HL-60/S4 treated with retinoic acid at 250 ng/mL for 4 days and 3 days (cell line): ENCODE measurements at regions not wholly inside any gene's neighbourhood (a gene's known extent, or its start where the extent isn't known, plus 50 kb on each side); places are given as distances from the start of the nearest gene placed in this dataset.

ENCODE experiments used
- in situ Hi-C: fragments of 300-500 bp; cut with MboI; formaldehyde crosslinking; loops from 2 replicates; pipeline ENCODE4 v1.7.0; 2022; ENCODE audit warnings: low sequenced_read_pairs

- in situ Hi-C loops = no loop called here
Observed at GRCh38 chr2:21658907-21659477, 535.2 kb downstream of the TDRD15 start.

GRCh38 chr2:21664083-21664482 lies 540.3 kb downstream of the TDRD15 start:
- in situ Hi-C loops = no loop called here

GRCh38 chr2:21667638-21668037 lies 543.9 kb downstream of the TDRD15 start:
- in situ Hi-C loops = no loop called here

- in situ Hi-C loops = no loop called here
Observed at GRCh38 chr2:21668078-21668710, 544.4 kb downstream of the TDRD15 start.

- in situ Hi-C loops = no loop called here
Observed at GRCh38 chr2:21676041-21676440, 552.3 kb downstream of the TDRD15 start.

- in situ Hi-C loops = no loop called here
Observed at GRCh38 chr2:21676676-21677075, 552.9 kb downstream of the TDRD15 start.

- in situ Hi-C loops = no loop called here
Observed at GRCh38 chr2:21683838-21684237, 560.1 kb downstream of the TDRD15 start.

GRCh38 chr2:21687589-21687988 lies 563.8 kb downstream of the TDRD15 start:
- in situ Hi-C loops = no loop called here

- in situ Hi-C loops = no loop called here
Observed at GRCh38 chr2:21690005-21690404, 566.2 kb downstream of the TDRD15 start.

- in situ Hi-C loops = no loop called here
Observed at GRCh38 chr2:21693081-21693480, 569.3 kb downstream of the TDRD15 start.

GRCh38 chr2:21694079-21694878 lies 570.5 kb downstream of the TDRD15 start:
- in situ Hi-C loops = no loop called here

GRCh38 chr2:21696900-21697299 lies 573.1 kb downstream of the TDRD15 start:
- in situ Hi-C loops = no loop called here

GRCh38 chr2:21700644-21701043 lies 576.9 kb downstream of the TDRD15 start:
- in situ Hi-C loops = no loop called here

- in situ Hi-C loops = no loop called here
Observed at GRCh38 chr2:21710031-21710430, 586.3 kb downstream of the TDRD15 start.

GRCh38 chr2:21710496-21710895 lies 586.7 kb downstream of the TDRD15 start:
- in situ Hi-C loops = no loop called here

- in situ Hi-C loops = no loop called here
Observed at GRCh38 chr2:21715887-21716286, 592.1 kb downstream of the TDRD15 start.

GRCh38 chr2:21727101-21727500 lies 603.3 kb downstream of the TDRD15 start:
- in situ Hi-C loops = no loop called here

- in situ Hi-C loops = no loop called here
Observed at GRCh38 chr2:21728133-21728532, 604.4 kb downstream of the TDRD15 start.

- in situ Hi-C loops = no loop called here
Observed at GRCh38 chr2:21730141-21730540, 606.4 kb downstream of the TDRD15 start.

- in situ Hi-C loops = no loop called here
Observed at GRCh38 chr2:21740484-21740883, 616.7 kb downstream of the TDRD15 start.

- in situ Hi-C loops = no loop called here
Observed at GRCh38 chr2:21746499-21746898, 622.7 kb downstream of the TDRD15 start.

- in situ Hi-C loops = no loop called here
Observed at GRCh38 chr2:21748501-21748900, 624.7 kb downstream of the TDRD15 start.
